CD1c-positive myeloid dendritic cell (primary cell): ENCODE measurements at regions not wholly inside any gene's neighbourhood (a gene's known extent, or its start where the extent isn't known, plus 50 kb on each side); places are given as distances from the start of the nearest gene placed in this dataset.
A peak's percentile ranks its signal among the peaks of the same experiment; 100 is the strongest.
"Not testable (repeated sequence)": the region's sequence is repeated elsewhere in the genome, so short reads cannot be mapped to it uniquely, and the experiment has no call there.

Experiments used
- DNase-seq: peaks from one replicate; pipeline ENCODE4 v3.0.0-alpha.2; 2016; ENCODE audit errors: extremely low spot score

- DNase-seq, result no peak
These were observed 274.1 kb upstream of the CHRM3 start for GRCh38 chr1:239112101-239112935.

GRCh38 chr1:239107676-239108075, 278.7 kb upstream of the CHRM3 start:
- no peak for DNase-seq

GRCh38 chr1:239106689-239107088, 279.7 kb upstream of the CHRM3 start:
- not testable (repeated sequence) for DNase-seq

GRCh38 chr1:239098400-239099037, 287.8 kb upstream of the CHRM3 start:
- DNase-seq, result no peak

- no peak for DNase-seq
These were observed 294.8 kb upstream of the CHRM3 start for GRCh38 chr1:239091537-239091936.

- DNase-seq, result no peak
These were observed 301.8 kb upstream of the CHRM3 start for GRCh38 chr1:239084459-239085080.

- DNase-seq, result not testable (repeated sequence)
These were observed 304.4 kb upstream of the CHRM3 start for GRCh38 chr1:239081947-239082346.

- DNase-seq, result no peak
These were observed 318.9 kb upstream of the CHRM3 start for GRCh38 chr1:239067480-239067879.

GRCh38 chr1:239067058-239067457, 319.3 kb upstream of the CHRM3 start:
- DNase-seq, result no peak

- no peak for DNase-seq
These were observed 324.6 kb upstream of the CHRM3 start for GRCh38 chr1:239061770-239062169.

- no peak for DNase-seq
These were observed 328.2 kb upstream of the CHRM3 start for GRCh38 chr1:239058190-239058589.

GRCh38 chr1:239056940-239057339, 329.4 kb upstream of the CHRM3 start:
- no peak for DNase-seq

GRCh38 chr1:239053279-239053678, 333.1 kb upstream of the CHRM3 start:
- no peak for DNase-seq

- DNase-seq, result no peak
These were observed 336.8 kb upstream of the CHRM3 start for GRCh38 chr1:239049571-239049970.

GRCh38 chr1:239044829-239045228, 341.5 kb upstream of the CHRM3 start:
- DNase-seq, result no peak

- DNase-seq, result no peak
These were observed 345.8 kb upstream of the CHRM3 start for GRCh38 chr1:239040523-239040922.

GRCh38 chr1:239031310-239031709, 355.1 kb upstream of the CHRM3 start:
- DNase-seq, result no peak

GRCh38 chr1:239025997-239026694, 360.2 kb upstream of the CHRM3 start:
- DNase-seq, result no peak

- DNase-seq, result peak; percentile 24
These were observed 361.1 kb upstream of the CHRM3 start for GRCh38 chr1:239025223-239025622.

GRCh38 chr1:239023732-239024360, 362.5 kb upstream of the CHRM3 start:
- DNase-seq, result no peak

GRCh38 chr1:239016337-239016736, 370.0 kb upstream of the CHRM3 start:
- DNase-seq, result no peak

GRCh38 chr1:239011382-239011781, 375.0 kb upstream of the CHRM3 start:
- DNase-seq, result no peak
